ENCODE measurements at regions not wholly inside any gene's neighbourhood (a gene's known extent, or its start where the extent isn't known, plus 50 kb on each side); places are given as distances from the start of the nearest gene placed in this dataset.
A peak's percentile ranks its signal among the peaks of the same experiment; 100 is the strongest.

- peak; percentile 62 to 87 (median 86) for DNase-seq
Measured at GRCh38 chr2:181252262-181253148, 204.7 kb upstream of the ITGA4 start.

DNA sequence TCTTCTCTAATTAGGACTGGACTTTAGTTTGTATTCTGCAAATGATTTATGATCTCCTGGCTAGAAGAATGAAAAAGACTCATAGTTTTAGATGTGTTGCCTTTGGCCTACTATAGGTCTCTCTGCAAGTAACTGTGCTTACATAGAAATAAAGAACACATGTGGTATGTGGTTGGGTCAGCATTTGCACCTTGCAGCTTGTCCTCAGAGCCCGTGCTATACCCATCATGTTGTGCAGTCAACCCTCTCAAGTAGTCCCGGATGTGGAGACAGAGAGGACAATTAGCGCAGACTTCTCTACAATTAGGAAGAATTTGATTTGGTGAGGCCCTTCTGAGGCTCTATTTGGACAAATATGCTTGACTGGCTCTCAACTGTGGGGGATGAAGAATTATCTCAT lies 203.7 kb upstream of the ITGA4 start:
- DNase-seq = no peak

DNA sequence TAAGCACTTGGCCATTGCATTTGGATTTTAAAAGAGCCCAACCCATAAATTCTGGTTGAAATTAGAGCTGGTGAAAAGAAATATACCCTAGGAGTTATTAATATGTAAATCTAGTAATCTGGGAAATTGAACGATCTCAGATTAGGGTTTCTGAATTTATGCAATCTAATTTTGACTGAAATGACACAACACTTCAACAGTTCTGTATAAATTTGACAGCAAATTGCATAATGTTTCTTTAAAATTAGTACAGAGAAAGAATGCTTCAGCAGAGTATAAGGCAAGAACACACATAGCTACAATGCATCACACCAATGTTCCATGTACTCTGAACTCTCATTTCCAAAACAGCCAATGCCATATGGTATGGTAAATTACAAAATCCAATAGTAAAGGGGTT lies 201.5 kb upstream of the ITGA4 start:
- peak; percentile 15 to 68 (median 48) for DNase-seq

DNA sequence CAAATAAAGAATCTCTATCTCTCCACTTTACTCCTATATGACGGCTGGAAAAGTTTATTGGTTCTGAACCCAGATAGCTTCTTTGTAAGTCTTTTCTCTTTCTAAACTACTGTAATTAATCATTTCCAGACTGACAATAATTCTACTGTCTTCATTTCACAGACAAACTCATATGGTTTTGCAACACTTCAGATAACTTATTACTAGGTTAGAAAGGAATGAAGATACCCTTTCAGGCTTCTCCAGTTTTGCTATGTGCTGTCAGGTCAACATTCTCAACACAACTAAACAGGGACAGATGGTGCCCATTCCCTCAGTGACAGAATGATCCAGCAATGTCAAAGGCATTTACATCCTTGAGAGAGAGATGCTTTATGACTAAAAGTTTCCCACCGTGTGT lies 198.5 kb upstream of the ITGA4 start:
- no peak for DNase-seq

DNA sequence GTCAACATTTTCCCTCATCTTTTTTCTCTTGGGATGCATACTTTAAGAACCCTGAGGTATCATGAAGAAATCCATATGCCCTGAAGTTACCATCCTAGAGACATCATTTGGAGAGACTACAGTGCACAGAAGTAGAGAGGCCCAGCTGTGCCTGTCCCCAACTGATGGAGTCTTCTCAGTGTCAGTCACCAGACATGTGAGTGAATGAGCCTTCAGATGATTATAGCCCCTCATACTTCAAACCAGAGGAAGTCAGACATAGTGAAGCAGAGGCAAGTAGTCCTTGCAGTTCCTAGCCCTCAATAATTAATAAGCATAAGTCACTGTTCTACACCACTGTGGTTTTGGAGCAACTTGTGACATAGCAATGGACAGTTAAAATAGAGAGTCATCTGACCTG lies 194.4 kb upstream of the ITGA4 start:
- DNase-seq = no peak

- no peak for DNase-seq
Measured at GRCh38 chr2:181264001-181264400, 193.2 kb upstream of the ITGA4 start.

GRCh38 chr2:181264441-181264840 lies 192.7 kb upstream of the ITGA4 start:
- DNase-seq = no peak

GRCh38 chr2:181266614-181267013 lies 190.6 kb upstream of the ITGA4 start:
- DNase-seq = no peak

GRCh38 chr2:181268174-181268867 lies 188.9 kb upstream of the ITGA4 start:
- no peak for DNase-seq

- no peak for DNase-seq
Measured at GRCh38 chr2:181273986-181274385, 183.2 kb upstream of the ITGA4 start.

- DNase-seq = no peak
Measured at GRCh38 chr2:181275643-181276070, 181.5 kb upstream of the ITGA4 start.

- no peak for DNase-seq
Measured at GRCh38 chr2:181281206-181281832, 175.9 kb upstream of the ITGA4 start.

GRCh38 chr2:181285116-181285515 lies 172.1 kb upstream of the ITGA4 start:
- DNase-seq = no peak

GRCh38 chr2:181289698-181290097 lies 167.5 kb upstream of the ITGA4 start:
- DNase-seq = no peak

DNA sequence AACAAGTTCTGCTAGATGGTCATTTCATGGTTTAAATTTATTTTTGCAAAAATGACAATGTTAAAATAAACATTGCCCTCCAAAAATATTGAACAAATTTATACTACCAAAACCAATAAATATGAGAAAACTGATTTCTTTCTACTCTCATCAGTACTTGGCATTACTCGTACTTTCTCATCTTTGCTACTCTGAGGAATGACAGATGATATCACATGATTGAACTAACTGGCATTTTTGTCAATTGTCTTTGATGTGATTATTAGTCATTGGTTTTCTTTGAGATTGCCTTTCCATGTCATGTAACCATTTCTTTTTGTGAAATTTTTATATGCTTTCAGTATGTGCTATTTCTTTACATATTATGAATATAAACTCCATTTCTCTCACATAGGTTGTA lies 167.0 kb upstream of the ITGA4 start:
- peak in 1 of 3 donors; percentile 22 for DNase-seq

DNA sequence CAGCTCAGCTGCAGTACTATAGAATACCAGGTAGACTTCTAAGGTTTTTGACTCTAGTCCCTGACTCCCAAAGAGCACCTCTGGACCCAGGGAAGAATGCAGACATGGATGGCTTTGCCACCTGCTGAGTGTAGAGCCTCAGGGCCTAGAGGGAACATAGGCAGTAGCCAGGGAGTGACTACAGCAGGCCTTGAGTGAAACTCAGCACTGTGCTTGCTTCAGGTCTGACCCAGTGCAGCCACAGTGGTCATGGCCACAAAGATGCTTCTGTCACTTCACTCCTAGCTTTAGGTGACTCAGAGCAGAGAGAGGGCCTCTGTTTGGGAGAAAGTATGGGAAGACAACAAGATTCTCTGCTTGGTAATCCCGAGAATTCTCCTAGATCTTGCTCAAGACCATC lies 162.2 kb upstream of the ITGA4 start:
- no peak for DNase-seq

DNA sequence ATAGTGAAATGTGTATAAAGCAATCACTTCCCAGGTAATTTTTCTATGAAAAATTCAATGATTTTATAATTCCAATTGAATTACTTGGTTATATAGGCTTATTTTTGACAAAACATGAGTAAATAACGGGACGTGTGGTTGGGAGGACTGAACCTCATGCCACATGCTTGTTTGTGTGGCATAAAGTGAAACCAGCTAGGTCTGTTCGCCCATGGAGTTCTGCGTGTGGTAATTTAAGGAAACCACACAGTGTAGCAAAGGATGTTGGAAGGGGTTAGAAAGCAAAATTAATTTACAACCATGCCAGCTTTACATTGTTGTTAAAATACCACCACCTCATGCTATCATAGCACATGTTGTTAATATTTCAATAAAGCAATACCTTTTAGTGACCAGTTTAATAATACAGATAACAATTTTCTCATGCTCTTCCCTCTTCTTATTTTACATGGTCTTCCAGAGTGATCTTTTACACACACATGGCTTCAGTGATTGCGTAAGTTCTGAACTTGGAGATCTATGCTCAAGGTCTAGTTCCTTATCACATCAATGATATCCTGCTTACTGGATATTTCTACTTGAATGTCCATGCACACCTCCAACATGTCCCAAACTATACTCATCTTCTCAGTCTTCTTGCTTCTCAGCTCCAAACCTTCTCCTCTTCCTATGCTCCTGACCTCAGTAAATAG lies 156.4 kb upstream of the ITGA4 start:
- DNase-seq = peak; percentile 33 to 55 (median 48)

GRCh38 chr2:181304011-181304844 lies 153.0 kb upstream of the ITGA4 start:
- peak; percentile 29 to 56 (median 48) for DNase-seq

- peak; percentile 39 to 74 (median 57) for DNase-seq
Measured at GRCh38 chr2:181305301-181306123, 151.7 kb upstream of the ITGA4 start.

DNA sequence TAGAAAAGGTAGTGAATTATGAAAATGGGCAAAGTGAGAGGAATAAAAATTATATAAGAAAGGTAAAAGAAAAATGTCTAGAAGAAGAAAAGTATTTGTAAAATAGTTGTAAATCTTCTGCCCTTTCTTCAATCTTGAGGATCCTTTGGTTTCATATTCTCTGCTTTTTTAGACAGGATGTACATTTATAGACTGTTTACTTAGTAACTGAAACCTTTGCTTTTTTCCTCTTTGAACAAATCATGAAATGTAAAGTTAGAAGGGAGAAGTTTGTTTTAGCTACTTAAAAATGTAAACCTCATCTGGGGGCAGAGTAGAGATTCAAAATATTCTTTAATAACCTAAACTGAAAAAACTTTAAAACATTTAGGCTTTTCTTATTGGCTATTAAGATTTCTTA lies 150.4 kb upstream of the ITGA4 start:
- peak in 2 of 3 donors; percentile 8 to 29 for DNase-seq

All from suppressor macrophage treated with lipopolysaccharide for 1 hour (primary cell).